ENCODE measurements at regions not wholly inside any gene's neighbourhood (a gene's known extent, or its start where the extent isn't known, plus 50 kb on each side); places are given as distances from the start of the nearest gene placed in this dataset.

DNA sequence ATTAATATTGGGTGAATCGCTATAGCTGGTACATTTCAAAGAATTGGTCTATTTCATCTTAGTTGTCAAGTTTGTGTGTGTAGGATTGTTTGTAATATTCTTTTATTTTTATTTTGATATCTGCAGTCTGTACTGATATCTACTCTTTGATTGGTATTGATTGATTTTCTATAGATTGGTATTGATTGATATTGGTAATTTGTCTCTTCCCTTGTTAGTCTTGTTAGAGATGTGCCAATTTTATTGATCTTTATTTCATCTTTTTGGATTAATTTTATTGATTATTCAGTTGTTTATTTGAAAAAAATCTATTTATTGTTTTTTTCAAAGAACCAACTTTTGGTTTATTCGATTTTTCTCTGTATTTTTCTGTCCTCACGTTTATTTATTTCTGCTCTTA, 61.4 kb downstream of the TM2D3 start:
- TF ChIP-seq, protein P1, sequence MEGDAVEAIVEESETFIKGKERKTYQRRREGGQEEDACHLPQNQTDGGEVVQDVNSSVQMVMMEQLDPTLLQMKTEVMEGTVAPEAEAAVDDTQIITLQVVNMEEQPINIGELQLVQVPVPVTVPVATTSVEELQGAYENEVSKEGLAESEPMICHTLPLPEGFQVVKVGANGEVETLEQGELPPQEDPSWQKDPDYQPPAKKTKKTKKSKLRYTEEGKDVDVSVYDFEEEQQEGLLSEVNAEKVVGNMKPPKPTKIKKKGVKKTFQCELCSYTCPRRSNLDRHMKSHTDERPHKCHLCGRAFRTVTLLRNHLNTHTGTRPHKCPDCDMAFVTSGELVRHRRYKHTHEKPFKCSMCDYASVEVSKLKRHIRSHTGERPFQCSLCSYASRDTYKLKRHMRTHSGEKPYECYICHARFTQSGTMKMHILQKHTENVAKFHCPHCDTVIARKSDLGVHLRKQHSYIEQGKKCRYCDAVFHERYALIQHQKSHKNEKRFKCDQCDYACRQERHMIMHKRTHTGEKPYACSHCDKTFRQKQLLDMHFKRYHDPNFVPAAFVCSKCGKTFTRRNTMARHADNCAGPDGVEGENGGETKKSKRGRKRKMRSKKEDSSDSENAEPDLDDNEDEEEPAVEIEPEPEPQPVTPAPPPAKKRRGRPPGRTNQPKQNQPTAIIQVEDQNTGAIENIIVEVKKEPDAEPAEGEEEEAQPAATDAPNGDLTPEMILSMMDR (IDR thresholded peaks at IDR 0.05; ENCODE audit: unreplicated experiment): no peak
- no peak for DNase-seq (ENCODE audit: low spot score, unreplicated experiment)
- peaks cover 24% of the 10 kb centered on the region for H3K9me3 Mint-ChIP-seq (ENCODE audit: low read depth)
- H3K27ac Mint-ChIP-seq: no peak overlapping the region
- peaks cover 19% of the 10 kb centered on the region for H3K27me3 Mint-ChIP-seq
- no peaks in the 10 kb centered on the region for H3K4me1 Mint-ChIP-seq (ENCODE audit: low read depth)
- H3K36me3 Mint-ChIP-seq (ENCODE audit: insufficient read depth): no peaks in the 10 kb centered on the region
- no peak overlapping the region for H3K4me3 Mint-ChIP-seq (ENCODE audit: low read depth)

DNA sequence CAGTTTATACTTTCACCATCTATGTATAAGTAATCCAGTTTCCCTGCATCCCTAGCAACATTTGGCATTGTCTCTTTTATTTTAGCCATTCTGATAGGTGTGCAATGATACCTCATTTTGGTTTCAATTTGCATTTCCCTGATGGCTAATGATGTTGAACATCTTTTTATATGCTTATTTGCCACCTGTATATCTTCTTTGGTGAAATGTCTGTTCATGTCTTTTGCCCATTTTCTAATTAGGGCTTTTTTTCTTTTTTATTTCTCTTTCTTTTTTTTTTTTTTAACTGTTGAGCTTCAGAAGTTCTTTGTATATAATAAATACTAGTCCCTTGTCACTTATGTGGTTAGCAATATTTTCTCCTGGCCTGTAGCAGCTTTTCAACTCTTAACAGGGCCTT, 68.9 kb downstream of the TM2D3 start:
- Mint-ChIP-seq H3K27ac (no peak overlapping the region), H3K4me1 (ENCODE audit: low read depth) (no peaks in the 10 kb centered on the region), H3K4me3 (ENCODE audit: low read depth) (no peak overlapping the region), H3K36me3 (ENCODE audit: insufficient read depth) (no peaks in the 10 kb centered on the region), H3K27me3 (peaks cover 44% of the 10 kb centered on the region), H3K9me3 (ENCODE audit: low read depth) (no peaks in the 10 kb centered on the region)
- TF ChIP-seq, protein P1 (IDR thresholded peaks at IDR 0.05; ENCODE audit: unreplicated experiment): no peak
- no peak for DNase-seq (ENCODE audit: low spot score, unreplicated experiment)

DNA sequence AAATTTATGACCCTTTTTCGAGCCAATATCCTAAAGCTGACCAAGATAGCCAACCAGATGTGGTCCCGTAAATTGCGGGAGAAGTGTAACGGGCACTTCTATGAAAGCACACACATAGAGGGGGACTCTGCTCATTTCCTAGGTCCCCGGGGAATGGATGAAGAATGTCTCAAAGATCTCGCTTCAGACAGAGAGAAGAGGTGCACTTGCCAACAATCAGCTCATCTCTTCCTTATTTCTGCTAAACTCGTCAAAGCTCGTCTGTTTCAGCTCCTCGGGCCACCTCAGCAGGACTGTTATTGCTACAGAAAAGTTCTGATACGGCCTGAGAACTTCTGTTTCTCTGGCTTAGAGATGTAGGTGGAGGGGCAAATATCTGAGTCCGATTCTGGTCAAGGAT, 71.8 kb downstream of the TM2D3 start:
- TF ChIP-seq, protein P1 (IDR thresholded peaks at IDR 0.05; ENCODE audit: unreplicated experiment): no peak
- no peaks in the 10 kb centered on the region for H3K9me3 Mint-ChIP-seq (ENCODE audit: low read depth)
- H3K27me3 Mint-ChIP-seq: peaks cover 47% of the 10 kb centered on the region
- no peak for DNase-seq (ENCODE audit: low spot score, unreplicated experiment)
- no peak overlapping the region for H3K4me3 Mint-ChIP-seq (ENCODE audit: low read depth)
- H3K27ac Mint-ChIP-seq: no peak overlapping the region
- H3K36me3 Mint-ChIP-seq (ENCODE audit: insufficient read depth): no peaks in the 10 kb centered on the region
- no peaks in the 10 kb centered on the region for H3K4me1 Mint-ChIP-seq (ENCODE audit: low read depth)

DNA sequence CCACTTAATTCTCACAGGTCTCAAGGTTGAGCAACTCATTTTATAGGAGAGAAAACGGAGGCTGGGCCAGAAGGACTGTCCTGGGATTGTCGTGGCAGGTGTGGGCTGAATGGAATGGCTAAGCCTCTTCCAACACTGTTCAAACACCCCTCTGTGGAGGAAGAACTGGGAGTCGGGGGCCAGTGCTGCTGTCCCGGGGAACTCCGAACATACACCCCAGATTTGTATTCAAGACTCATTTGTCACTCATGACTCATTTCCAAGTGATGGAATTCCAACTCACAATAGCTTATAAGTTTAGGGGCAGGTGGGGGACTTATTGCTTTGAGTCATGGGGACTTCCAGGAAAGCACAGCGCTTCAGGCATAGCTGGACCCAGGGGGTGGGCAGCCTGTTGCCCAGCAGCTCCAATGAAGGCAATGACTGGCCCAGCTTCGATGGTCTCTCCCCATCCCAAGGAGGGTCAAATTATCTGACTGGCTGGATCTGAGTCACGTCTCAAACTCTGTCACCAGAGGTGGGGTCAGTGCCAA, 72.5 kb downstream of the TM2D3 start:
- H3K27ac Mint-ChIP-seq: no peak overlapping the region
- peaks cover 47% of the 10 kb centered on the region for H3K27me3 Mint-ChIP-seq
- no peak for DNase-seq (ENCODE audit: low spot score, unreplicated experiment)
- no peaks in the 10 kb centered on the region for H3K9me3 Mint-ChIP-seq (ENCODE audit: low read depth)
- no peaks in the 10 kb centered on the region for H3K36me3 Mint-ChIP-seq (ENCODE audit: insufficient read depth)
- TF ChIP-seq, protein P1 (IDR thresholded peaks at IDR 0.05; ENCODE audit: unreplicated experiment): no peak
- H3K4me3 Mint-ChIP-seq (ENCODE audit: low read depth): no peak overlapping the region
- no peaks in the 10 kb centered on the region for H3K4me1 Mint-ChIP-seq (ENCODE audit: low read depth)

DNA sequence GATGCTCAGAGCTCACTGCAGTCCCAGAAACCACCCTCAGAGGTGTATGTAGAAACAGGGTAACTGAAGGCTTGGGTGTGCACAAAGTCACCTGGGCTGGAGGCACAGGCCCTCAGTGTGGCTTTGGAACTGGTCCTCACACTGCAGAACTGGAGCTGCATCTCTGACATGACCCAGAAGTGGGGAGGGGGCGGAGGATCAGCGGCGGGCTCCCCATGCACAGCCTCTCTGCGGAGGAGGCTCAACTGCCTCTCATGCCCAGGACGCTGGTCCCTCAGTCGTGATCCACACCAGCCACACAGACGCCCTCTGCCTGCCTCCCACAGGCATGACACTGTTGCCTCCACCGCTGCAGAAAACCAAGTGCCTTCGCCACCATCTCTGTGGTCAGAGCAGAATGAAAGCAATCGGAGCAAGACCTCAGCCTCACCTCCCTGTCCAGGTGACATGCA, 73.7 kb downstream of the TM2D3 start:
- TF ChIP-seq, protein P1 (IDR thresholded peaks at IDR 0.05; ENCODE audit: unreplicated experiment): peak; percentile 61

More for the DNA sequence above, 73.7 kb downstream of the TM2D3 start:
- Mint-ChIP-seq H3K27ac (no peak overlapping the region), H3K4me3 (ENCODE audit: low read depth) (no peak overlapping the region), H3K4me1 (ENCODE audit: low read depth) (no peaks in the 10 kb centered on the region), H3K27me3 (peaks cover 50% of the 10 kb centered on the region), H3K9me3 (ENCODE audit: low read depth) (no peaks in the 10 kb centered on the region), H3K36me3 (ENCODE audit: insufficient read depth) (no peaks in the 10 kb centered on the region)
- peak; percentile 25 for DNase-seq (ENCODE audit: low spot score, unreplicated experiment)

Data from progenitor cell of endocrine pancreas (in vitro differentiated cells).